COLO829 (cell line): ENCODE measurements at regions not wholly inside any gene's neighbourhood (a gene's known extent, or its start where the extent isn't known, plus 50 kb on each side); places are given as distances from the start of the nearest gene placed in this dataset.
A peak's percentile ranks its signal among the peaks of the same experiment; 100 is the strongest.

Source experiments
- DNase-seq: peaks from one replicate; pipeline ENCODE4 v3.0.0; 2012; ENCODE audit warnings: low spot score

GRCh38 chr11:8740129-8740528 lies 57.5 kb downstream of the RPL27A start:
- peak; percentile 37 for DNase-seq

- DNase-seq: no peak
Measured at GRCh38 chr11:8744423-8744822, 61.8 kb downstream of the RPL27A start.

- no peak for DNase-seq
Measured at GRCh38 chr11:8745431-8746253, 63.0 kb downstream of the RPL27A start.

GRCh38 chr11:8746331-8746974 lies 63.9 kb downstream of the RPL27A start:
- no peak for DNase-seq

GRCh38 chr11:8747173-8747572 lies 64.6 kb downstream of the RPL27A start:
- no peak for DNase-seq

GRCh38 chr11:8748317-8748716 lies 65.7 kb downstream of the RPL27A start:
- DNase-seq: no peak

- no peak for DNase-seq
Measured at GRCh38 chr11:8749202-8749601, 66.6 kb downstream of the RPL27A start.

- DNase-seq: no peak
Measured at GRCh38 chr11:8754241-8754640, 71.6 kb downstream of the RPL27A start.

GRCh38 chr11:8756201-8756600 lies 73.6 kb downstream of the RPL27A start:
- DNase-seq: no peak

GRCh38 chr11:8757047-8757446 lies 74.5 kb downstream of the RPL27A start:
- no peak for DNase-seq

GRCh38 chr11:8757533-8757932 lies 74.9 kb downstream of the RPL27A start:
- DNase-seq: no peak

- no peak for DNase-seq
Measured at GRCh38 chr11:8758619-8759169, 76.1 kb downstream of the RPL27A start.

- DNase-seq: no peak
Measured at GRCh38 chr11:8759634-8760033, 77.0 kb downstream of the RPL27A start.

GRCh38 chr11:8760896-8761295 lies 78.3 kb downstream of the RPL27A start:
- no peak for DNase-seq

GRCh38 chr11:8763070-8763685 lies 80.6 kb downstream of the RPL27A start:
- no peak for DNase-seq

GRCh38 chr11:8765294-8765693 lies 82.7 kb downstream of the RPL27A start:
- no peak for DNase-seq

- DNase-seq: peak; percentile 35
Measured at GRCh38 chr11:8766043-8766987, 83.7 kb downstream of the RPL27A start.

GRCh38 chr11:8766988-8767374 lies 84.4 kb downstream of the RPL27A start:
- no peak for DNase-seq

GRCh38 chr11:8767466-8768142 lies 85.0 kb downstream of the RPL27A start:
- no peak for DNase-seq

GRCh38 chr11:8768625-8769333 lies 86.2 kb downstream of the RPL27A start:
- no peak for DNase-seq
